PFSK-1 (cell line): ENCODE measurements at regions not wholly inside any gene's neighbourhood (a gene's known extent, or its start where the extent isn't known, plus 50 kb on each side); places are given as distances from the start of the nearest gene placed in this dataset.

ENCODE experiments used
- POLR2AphosphoS5 ChIP-seq: IDR thresholded peaks from 2 replicates; pipeline ENCODE4 v1.6.1; 2012; ENCODE audit warnings: low read depth, mild to moderate bottlenecking, control low read depth, low read length, moderate library complexity
- REST ChIP-seq, 2 experiments: IDR thresholded peaks; 2 replicates each; pipeline versions ENCODE4 v1.6.1 to v1.8.0; 2011 to 2012; ENCODE audit warnings: low read depth in 2 of 2, low read length in 2 of 2, control low read depth in 1 of 2, inconsistent platforms in 1 of 2, mild to moderate bottlenecking in 1 of 2, moderate library complexity in 1 of 2; ENCODE audit not compliant: insufficient read depth in 1 of 2
- SIN3A ChIP-seq: IDR thresholded peaks from 2 replicates; pipeline ENCODE4 v1.6.1; 2012; ENCODE audit warnings: mild to moderate bottlenecking, low read length, moderate library complexity, borderline replicate concordance; ENCODE audit not compliant: insufficient read depth
- TAF1 ChIP-seq: IDR thresholded peaks from 2 replicates; pipeline ENCODE4 v1.6.1; 2012; ENCODE audit warnings: low read length, control low read depth, borderline replicate concordance; ENCODE audit not compliant: insufficient read depth

DNA sequence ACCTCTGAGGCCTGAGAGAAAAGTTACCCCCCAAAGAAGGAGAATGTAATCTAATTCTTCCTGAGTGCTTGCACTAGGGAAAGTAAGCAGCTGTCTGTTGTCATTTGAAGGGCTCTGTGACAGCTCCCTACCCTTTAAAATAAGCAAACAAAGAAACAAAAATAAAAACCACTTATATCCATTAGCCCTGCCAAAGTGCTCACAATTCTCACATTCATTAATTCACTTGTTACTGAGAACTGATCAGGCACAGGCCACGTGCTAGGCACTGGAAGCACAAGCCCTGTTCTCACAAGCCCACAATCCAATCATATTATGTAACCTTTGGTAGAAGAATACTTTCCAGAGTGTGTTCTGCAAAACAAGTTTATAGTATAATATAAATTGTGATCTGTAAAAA is 199.4 kb downstream of the ZC3H11B start:
- no peak for TF ChIP-seq SIN3A
- TF ChIP-seq TAF1 = no peak
- TF ChIP-seq REST (IDR thresholded peaks at IDR 0.05; ENCODE audit: insufficient read depth in 1 of 2, low read depth in 2 of 2, low read length in 2 of 2) = no peak
- no peak for TF ChIP-seq POLR2AphosphoS5
